H1 (cell line): ENCODE measurements at regions not wholly inside any gene's neighbourhood (a gene's known extent, or its start where the extent isn't known, plus 50 kb on each side); places are given as distances from the start of the nearest gene placed in this dataset.

Experiments used
- CTCF ChIA-PET: fragments of 300-600 bp; sonication (Branson Sonifier 250); formaldehyde crosslinking; loops from one replicate; lab custom pipeline; 2021; ENCODE audit not compliant: partially characterized antibody; lab: Charles Lee
- POLR2A ChIA-PET: fragments of 300-600 bp; sonication (Branson Sonifier 250); formaldehyde crosslinking; loops from one replicate; lab custom pipeline; 2021; ENCODE audit warnings: inconsistent platforms; ENCODE audit not compliant: partially characterized antibody; lab: Charles Lee
- DNase-seq, 2 experiments: peaks; one replicate each; pipeline versions ENCODE4 v3.0.0 to v3.0.0-alpha.2; 2010 to 2022; ENCODE audit warnings: low spot score in 2 of 2, low read depth in 1 of 2, mixed read lengths in 1 of 2
- FAIRE-seq: peaks from 2 replicates; lab custom pipeline; 2011; peaks lifted over from hg19 to GRCh38; lab: Jason Lieb, UNC
- H2AFZ ChIP-seq: 2 replicates; pipeline ENCODE4 v1.8.1; 2012; ENCODE audit warnings: low read length, inconsistent platforms
- H2AK5ac ChIP-seq: 2 replicates; pipeline ENCODE4 v1.6.1; 2013; ENCODE audit warnings: low read depth, low read length
- H2BK120ac ChIP-seq: replicated peaks from 2 replicates; pipeline ENCODE3; 2013; ENCODE audit warnings: low read depth, low read length, inconsistent platforms
- H2BK12ac ChIP-seq: 2 replicates; pipeline ENCODE4 v1.6.1; 2013; ENCODE audit warnings: low read depth, low read length
- H2BK15ac ChIP-seq: 2 replicates; pipeline ENCODE4 v1.6.1; 2013; ENCODE audit warnings: low read length
- H2BK20ac ChIP-seq: 2 replicates; pipeline ENCODE4 v1.6.1; 2013; ENCODE audit warnings: low read length
- H2BK5ac ChIP-seq: 2 replicates; pipeline ENCODE4 v1.6.1; 2013; ENCODE audit warnings: low read depth, low read length
- H3K14ac ChIP-seq: 2 replicates; pipeline ENCODE4 v1.6.1; 2013; ENCODE audit warnings: inconsistent platforms; ENCODE audit not compliant: insufficient read length
- H3K18ac ChIP-seq: 2 replicates; pipeline ENCODE4 v1.6.1; 2013; ENCODE audit warnings: low read length; ENCODE audit errors: extremely low read depth
- H3K23ac ChIP-seq: 2 replicates; pipeline ENCODE4 v1.6.1; 2013; ENCODE audit warnings: inconsistent platforms; ENCODE audit not compliant: insufficient read length
- H3K23me2 ChIP-seq: 2 replicates; pipeline ENCODE4 v1.6.1; 2013; ENCODE audit warnings: low read depth, low read length
- H3K27ac ChIP-seq: 2 replicates; pipeline ENCODE4 v1.6.1; 2011; ENCODE audit warnings: low read depth, low read length, inconsistent platforms
- H3K27me3 ChIP-seq, 4 experiments: replicated peaks in 1 of 4; 1 replicate in 1 of 4; 2 replicates in 3 of 4; pipeline versions ENCODE4 v1.6.1 to v1.8.1; 2011 to 2013; ENCODE audit warnings: low read length in 3 of 4, mild to moderate bottlenecking in 3 of 4, inconsistent platforms in 2 of 4, mixed read lengths in 2 of 4, moderate library complexity in 1 of 4; ENCODE audit not compliant: control insufficient read depth in 3 of 4, insufficient read depth in 3 of 4; ENCODE audit errors: extremely low read depth in 1 of 4
- H3K36me3 ChIP-seq, 4 experiments: 2 replicates each; pipeline versions ENCODE4 v1.6.1 to v1.8.1; 2011 to 2013; ENCODE audit warnings: mild to moderate bottlenecking in 4 of 4, low read length in 3 of 4, moderate library complexity in 2 of 4, control low read depth in 1 of 4, inconsistent platforms in 1 of 4; ENCODE audit not compliant: insufficient read depth in 4 of 4, control insufficient read depth in 2 of 4
- H3K4ac ChIP-seq: replicated peaks from 2 replicates; pipeline ENCODE3; 2013; ENCODE audit warnings: low read length, low read depth, mixed read lengths, inconsistent platforms; ENCODE audit not compliant: insufficient read length
- H3K4me1 ChIP-seq, 4 experiments: replicated peaks in 1 of 4; 1 replicate in 1 of 4; 2 replicates in 3 of 4; pipeline versions ENCODE4 v1.6.1 to v1.8.1; 2011 to 2013; ENCODE audit warnings: low read length in 3 of 4, inconsistent platforms in 2 of 4, mixed read lengths in 1 of 4; ENCODE audit not compliant: insufficient read depth in 4 of 4, control insufficient read depth in 3 of 4
- H3K4me2 ChIP-seq, 2 experiments: 2 replicates each; pipeline versions ENCODE4 v1.6.1 to v1.8.1; 2011 to 2013; ENCODE audit warnings: low read depth in 2 of 2, low read length in 2 of 2, control low read depth in 1 of 2, inconsistent platforms in 1 of 2, mild to moderate bottlenecking in 1 of 2; ENCODE audit not compliant: insufficient read depth in 1 of 2
- H3K4me3 ChIP-seq, 4 experiments: fragments of 200-600, 300-600 bp in 1 of 4; sonication (generic), shearing (Covaris generic), sonication (Bioruptor Twin) in 1 of 4; 2 replicates each; pipeline versions ENCODE4 v1.5.1 to v1.8.1; 2011 to 2016; ENCODE audit warnings: low read length in 4 of 4, low read depth in 3 of 4, control low read depth in 2 of 4, inconsistent platforms in 2 of 4, mild to moderate bottlenecking in 2 of 4, mixed read lengths in 1 of 4, moderate library complexity in 1 of 4; ENCODE audit not compliant: insufficient read depth in 2 of 4; ENCODE audit errors: extremely low read depth in 1 of 4
- H3K56ac ChIP-seq: replicated peaks from 2 replicates; pipeline ENCODE3; 2013; ENCODE audit warnings: low read depth, mild to moderate bottlenecking, mixed read lengths, low read length, inconsistent platforms; ENCODE audit not compliant: insufficient read length
- H3K79me1 ChIP-seq: 2 replicates; pipeline ENCODE4 v1.6.1; 2013; ENCODE audit warnings: low read depth, low read length, control low read depth
- H3K79me2 ChIP-seq, 2 experiments: 2 replicates each; pipeline versions ENCODE4 v1.6.1 to v1.8.1; 2012 to 2013; ENCODE audit warnings: low read length in 2 of 2, mild to moderate bottlenecking in 2 of 2, inconsistent platforms in 1 of 2; ENCODE audit not compliant: insufficient read depth in 2 of 2, control insufficient read depth in 1 of 2
- H3K9ac ChIP-seq, 4 experiments: replicated peaks in 1 of 4; 1 replicate in 1 of 4; 2 replicates in 3 of 4; pipeline versions ENCODE4 v1.6.1 to v1.8.1; 2011 to 2013; ENCODE audit warnings: low read depth in 3 of 4, low read length in 3 of 4, control low read depth in 2 of 4, mild to moderate bottlenecking in 2 of 4, moderate library complexity in 2 of 4, inconsistent platforms in 1 of 4; ENCODE audit errors: extremely low read depth in 1 of 4
- H3K9me3 ChIP-seq, 2 experiments: 2 replicates each; pipeline versions ENCODE4 v1.6.1 to v1.8.1; 2012 to 2013; ENCODE audit warnings: mild to moderate bottlenecking in 2 of 2, moderate library complexity in 2 of 2, control low read depth in 1 of 2, inconsistent platforms in 1 of 2, low read depth in 1 of 2, low read length in 1 of 2, mixed read lengths in 1 of 2; ENCODE audit not compliant: insufficient read depth in 2 of 2
- H4K20me1 ChIP-seq, 2 experiments: replicated peaks in 1 of 2; 2 replicates each; pipeline versions ENCODE3 to v1.8.1; 2011 to 2013; ENCODE audit warnings: inconsistent platforms in 2 of 2, low read length in 2 of 2, mild to moderate bottlenecking in 1 of 2; ENCODE audit not compliant: insufficient read depth in 2 of 2, control insufficient read depth in 1 of 2
- H4K5ac ChIP-seq: 2 replicates; pipeline ENCODE4 v1.6.1; 2013; ENCODE audit warnings: low read length, low read depth, mixed read lengths, inconsistent platforms; ENCODE audit not compliant: insufficient read length
- H4K8ac ChIP-seq: 2 replicates; pipeline ENCODE4 v1.8.0; 2013; ENCODE audit warnings: mild to moderate bottlenecking, moderate library complexity, low read length, inconsistent platforms; ENCODE audit not compliant: insufficient read depth; ENCODE audit errors: extremely low read depth
- H4K91ac ChIP-seq: replicated peaks from 2 replicates; pipeline ENCODE3; 2013; ENCODE audit warnings: low read length, mixed read lengths, inconsistent platforms; ENCODE audit not compliant: insufficient read length
- CBX8 ChIP-seq: fragments of 300-800, 300-1000 bp; sonication (generic); IDR thresholded peaks from 2 replicates; pipeline ENCODE4 v1.7.1; 2016; ENCODE audit warnings: low read depth, low read length, borderline replicate concordance
- CREB1 ChIP-seq: IDR thresholded peaks from 2 replicates; pipeline ENCODE4 v1.6.1; 2012; ENCODE audit warnings: inconsistent platforms
- EGR1 ChIP-seq: IDR thresholded peaks from 2 replicates; pipeline ENCODE4 v1.6.1; 2011; ENCODE audit warnings: low read depth, low read length, borderline replicate concordance
- GTF2F1 ChIP-seq: IDR thresholded peaks from 2 replicates; pipeline ENCODE4 v1.6.1; 2012; ENCODE audit warnings: low read depth, low read length, improper control_type of control experiment, borderline replicate concordance
- RBBP5 ChIP-seq: IDR thresholded peaks from 2 replicates; pipeline ENCODE4 v1.7.1; 2012; ENCODE audit warnings: low read depth, mild to moderate bottlenecking, inconsistent platforms, low read length, moderate library complexity, borderline replicate concordance
- RFX5 ChIP-seq: IDR thresholded peaks from 2 replicates; pipeline ENCODE4 v1.6.1; 2011; ENCODE audit warnings: low read depth, low read length, improper control_type of control experiment, borderline replicate concordance
- RXRA ChIP-seq: IDR thresholded peaks from 2 replicates; pipeline ENCODE4 v1.6.1; 2011; ENCODE audit warnings: low read depth, mild to moderate bottlenecking, low read length, moderate library complexity; ENCODE audit not compliant: insufficient read depth
- TEAD4 ChIP-seq: IDR thresholded peaks from 2 replicates; pipeline ENCODE4 v1.6.1; 2012; ENCODE audit warnings: low read depth, low read length, inconsistent platforms, mixed read lengths
- WGBS, 2 experiments: shearing (Covaris generic) in 1 of 2; methylation state at CpG; one replicate each; pipeline versions ENCODE4 v1.1.6 to v1.1.7; 2013 to 2015; ENCODE audit warnings: low lambda C conversion rate in 2 of 2, mixed read lengths in 2 of 2, inconsistent platforms in 1 of 2, low coverage in 1 of 2, missing lambda C conversion rate in 1 of 2; ENCODE audit not compliant: insufficient replicate concordance in 2 of 2, insufficient coverage in 1 of 2, insufficient read length in 1 of 2; ENCODE audit errors: extremely low coverage in 1 of 2, missing lambda C conversion rate in 1 of 2; 5-methylcytosine and 5-hydroxymethylcytosine counted together

DNA sequence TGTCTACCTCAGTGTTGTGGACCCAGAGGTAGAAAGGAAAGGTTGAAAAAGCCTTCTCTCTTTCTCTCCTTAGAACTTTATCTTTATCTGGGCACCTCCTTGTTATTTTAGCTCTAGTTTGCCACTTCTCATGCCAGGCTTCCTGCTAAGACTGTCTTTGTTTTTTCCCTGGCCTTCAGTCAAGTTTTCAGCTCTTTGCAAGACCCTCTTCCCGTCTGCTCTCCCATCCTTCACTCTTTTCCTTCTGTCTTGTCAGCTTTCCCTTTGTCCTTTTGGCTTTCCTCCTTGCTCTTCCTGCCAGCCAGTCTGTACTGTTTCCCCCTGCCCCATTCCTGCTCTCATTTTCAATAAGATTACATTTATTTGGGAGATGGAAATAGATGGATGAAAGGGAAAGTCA is 86.8 kb upstream of the CCN6 start:
- H4K8ac ChIP-seq: no peak overlapping the region
- no peak overlapping the region for H2BK5ac ChIP-seq
- no peak overlapping the region for H3K9ac ChIP-seq
- peaks cover 0 to 3% (median 0%) of the 10 kb centered on the region in 4 experiments; a peak in 1 of 7 replicates for H3K4me1 ChIP-seq
- no peak overlapping the region for H4K91ac ChIP-seq
- H4K20me1 ChIP-seq: no peaks in the 10 kb centered on the region
- no peaks in the 10 kb centered on the region for H3K79me1 ChIP-seq
- H4K5ac ChIP-seq: no peak overlapping the region
- no peak overlapping the region for H3K18ac ChIP-seq
- no peak overlapping the region for H3K4me2 ChIP-seq
- CTCF ChIA-PET: interaction anchor here (0.9 to 1.3 kb wide), 2 partner anchors 8 to 71 kb away, joined by 3 read pairs; no protein-coding TSS in a partner anchor
- FAIRE-seq: no peak
- no peak overlapping the region for H2BK15ac ChIP-seq
- H3K23ac ChIP-seq: no peak overlapping the region
- no peak overlapping the region for H3K4ac ChIP-seq
- H3K14ac ChIP-seq: no peak overlapping the region
- H2AFZ ChIP-seq: no peak overlapping the region
- H2BK12ac ChIP-seq: no peak overlapping the region
- no peaks in the 10 kb centered on the region for H3K27me3 ChIP-seq
- no peaks in the 10 kb centered on the region for H3K36me3 ChIP-seq
- no peak overlapping the region for H3K27ac ChIP-seq
- H3K23me2 ChIP-seq: no peaks in the 10 kb centered on the region
- H2BK20ac ChIP-seq: no peak overlapping the region
- H2BK120ac ChIP-seq: no peak overlapping the region
- H3K79me2 ChIP-seq: no peaks in the 10 kb centered on the region
- H3K9me3 ChIP-seq: no peaks in the 10 kb centered on the region
- no peak overlapping the region for H3K56ac ChIP-seq
- no peak overlapping the region for H2AK5ac ChIP-seq
- POLR2A ChIA-PET: interaction anchor here (1.3 to 1.4 kb wide), 3 partner anchors 9 to 41 kb away, joined by 3 to 4 read pairs (median 3); no protein-coding TSS in a partner anchor
- H3K4me3 ChIP-seq: no peak overlapping the region
- no peak for DNase-seq
- WGBS, 2 experiments: 95% methylated on average over 1 of the region's 1 CpG; no CpG with 5 or more reads in 1 of the 2 experiments
- TF ChIP-seq CBX8: no peak
- no peak for TF ChIP-seq RXRA
- TF ChIP-seq TEAD4: no peak
- TF ChIP-seq CREB1: no peak
- TF ChIP-seq RBBP5: no peak
- TF ChIP-seq RFX5: no peak
- no peak for TF ChIP-seq GTF2F1
- TF ChIP-seq EGR1: no peak
